TTC549 (cell line): ENCODE measurements at regions not wholly inside any gene's neighbourhood (a gene's known extent, or its start where the extent isn't known, plus 50 kb on each side); places are given as distances from the start of the nearest gene placed in this dataset.

Experiments used
- FAIRE-seq: peaks from 2 replicates; lab custom pipeline; 2012; peaks lifted over from hg19 to GRCh38; lab: Jason Lieb, UNC

- no peak for FAIRE-seq
Observed at GRCh38 chr15:98202256-98202655, 241.8 kb downstream of the ARRDC4 start.

DNA sequence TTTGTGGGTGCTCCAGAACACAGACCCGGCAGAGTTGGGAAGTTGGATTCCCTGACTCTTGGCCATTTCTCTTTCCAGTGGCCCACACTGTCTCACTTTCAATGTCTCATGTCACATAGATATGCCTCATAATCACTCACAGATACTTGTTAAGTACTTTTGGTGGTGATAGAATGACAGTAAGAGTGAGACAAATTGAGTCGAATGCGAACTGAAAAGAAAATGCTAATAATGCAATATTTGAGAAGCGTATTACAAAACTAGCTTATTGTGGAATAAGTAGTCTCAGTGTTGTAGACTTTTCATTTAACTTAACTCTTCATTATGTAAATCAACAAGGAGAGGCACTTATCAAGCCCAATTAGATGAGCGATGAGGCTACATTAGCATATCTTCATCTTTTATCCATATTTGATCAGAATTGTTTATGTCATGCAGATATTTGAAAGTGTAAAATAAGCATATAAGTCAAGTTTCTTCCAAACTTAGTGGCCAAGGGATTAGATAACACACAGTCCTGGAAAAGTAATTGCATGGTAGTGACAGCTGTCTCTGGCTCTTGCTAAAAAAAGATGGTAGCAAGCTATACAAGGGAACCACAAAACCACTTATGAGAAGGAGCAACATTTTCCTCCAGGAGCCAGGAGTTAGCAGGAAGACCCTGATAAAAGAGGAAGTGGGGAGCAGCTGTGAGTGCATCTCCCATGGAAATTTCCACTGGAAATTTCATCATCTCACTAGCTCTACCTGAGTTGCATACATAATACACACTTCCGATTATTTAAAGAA is 243.6 kb downstream of the ARRDC4 start:
- no peak for FAIRE-seq

GRCh38 chr15:98207928-98208327 is 247.4 kb downstream of the ARRDC4 start:
- FAIRE-seq: no peak

DNA sequence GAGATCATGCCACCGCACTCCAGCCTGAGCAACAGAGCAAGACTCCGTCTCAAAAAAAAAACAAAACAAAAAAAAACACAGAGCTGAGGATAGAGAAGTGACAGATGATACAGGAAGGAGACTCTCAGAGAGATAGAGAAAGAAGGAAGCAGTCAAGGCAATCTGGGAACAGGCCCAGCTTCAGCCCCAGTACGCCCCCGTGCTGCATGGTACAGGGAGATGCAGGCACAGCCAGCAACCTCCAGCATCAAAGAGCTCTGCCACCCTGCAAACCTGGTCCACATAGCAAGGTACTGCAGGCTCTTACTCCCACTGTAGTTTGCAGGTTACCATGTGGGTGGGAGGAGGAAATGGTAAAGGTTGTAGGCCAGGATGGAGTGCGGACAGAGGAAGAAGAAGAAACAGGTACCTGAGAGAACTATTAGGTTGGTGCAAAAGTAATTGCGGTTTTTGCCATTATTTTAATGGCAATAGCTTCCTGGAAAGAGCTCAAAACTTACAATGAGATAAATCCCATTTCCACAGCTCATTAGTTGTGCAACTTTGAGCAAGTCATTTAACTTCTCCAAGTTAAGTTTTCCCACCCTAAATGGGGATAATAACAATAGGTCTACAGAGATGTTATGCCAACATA is 253.0 kb downstream of the ARRDC4 start:
- FAIRE-seq: no peak

DNA sequence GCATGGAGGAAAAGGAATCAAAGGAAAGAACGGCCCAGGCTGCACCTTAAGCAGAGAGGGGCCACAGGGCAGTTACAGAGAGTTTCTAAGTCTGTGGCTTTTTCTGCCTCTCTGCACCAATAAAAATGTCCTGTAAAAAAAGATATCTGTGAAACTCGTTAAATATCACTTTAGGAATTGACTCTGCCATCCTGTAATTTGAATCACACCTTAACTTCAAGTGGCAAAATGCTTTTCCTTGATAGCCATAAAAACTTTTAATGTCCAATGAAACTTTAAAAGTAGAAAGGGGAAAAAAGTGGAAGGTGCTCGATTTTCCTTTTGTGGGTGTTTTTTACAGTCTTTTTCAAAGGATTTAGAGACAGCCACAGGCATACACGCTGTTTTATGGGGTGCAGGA is 255.7 kb downstream of the ARRDC4 start:
- no peak for FAIRE-seq

DNA sequence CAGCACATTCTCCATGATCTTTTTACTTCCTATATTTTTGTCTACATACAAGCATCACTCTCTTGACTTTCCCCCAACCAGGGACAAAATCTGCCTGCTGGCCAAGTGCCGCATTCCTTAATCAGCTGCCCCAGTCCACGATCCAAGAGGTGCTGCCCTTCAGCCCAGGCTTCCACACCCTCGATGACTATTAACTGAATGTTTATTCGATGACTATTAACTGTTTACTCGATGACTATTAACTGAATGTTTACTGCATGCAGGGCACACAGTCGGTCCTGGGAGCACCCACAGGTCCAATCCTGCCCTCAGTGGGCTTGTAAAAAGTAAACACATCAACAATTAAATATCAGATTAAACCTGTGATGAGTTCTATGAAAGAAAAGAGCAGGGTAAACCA is 256.9 kb downstream of the ARRDC4 start:
- FAIRE-seq: no peak

DNA sequence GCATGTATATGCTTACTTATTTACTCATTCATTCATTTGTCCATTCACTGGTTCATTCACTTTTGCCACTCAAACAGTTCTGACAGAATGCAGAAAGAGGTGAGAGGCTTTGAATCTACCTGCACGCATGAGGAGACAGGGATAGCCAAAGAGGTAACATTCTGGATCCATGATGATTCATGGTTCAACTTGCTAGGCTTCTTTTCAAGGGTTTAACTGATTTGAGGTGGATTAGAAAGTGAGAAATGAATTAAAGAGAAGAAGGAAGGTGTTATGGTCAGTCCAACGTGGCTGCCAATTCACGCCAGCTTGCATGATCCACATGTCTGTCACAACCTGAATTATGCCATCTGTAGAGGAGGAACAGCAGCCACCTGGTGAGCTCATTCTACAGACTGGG is 260.6 kb downstream of the ARRDC4 start:
- no peak for FAIRE-seq

- FAIRE-seq: no peak
Observed at GRCh38 chr15:98221577-98221976, 261.1 kb downstream of the ARRDC4 start.

- FAIRE-seq: no peak
Observed at GRCh38 chr15:98226149-98226548, 265.6 kb downstream of the ARRDC4 start.

- no peak for FAIRE-seq
Observed at GRCh38 chr15:98226578-98226977, 266.1 kb downstream of the ARRDC4 start.

DNA sequence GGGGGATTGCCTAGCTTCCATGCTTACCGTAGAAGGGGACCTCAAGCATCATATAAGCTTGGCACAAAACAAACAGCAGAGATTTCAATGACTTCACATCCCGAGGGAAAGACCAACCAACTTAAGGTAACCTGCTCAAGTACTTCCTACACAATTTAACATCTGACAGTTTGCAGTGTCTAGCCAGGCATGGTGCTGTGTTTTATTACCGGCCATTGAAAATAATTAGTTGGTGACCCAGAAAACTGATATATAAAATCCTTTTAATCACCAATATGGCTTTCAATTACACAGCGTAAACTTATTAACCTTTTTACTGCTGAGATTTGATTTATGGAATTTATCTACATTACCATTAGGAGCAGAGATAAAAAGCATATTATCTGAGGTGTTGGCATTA is 268.3 kb downstream of the ARRDC4 start:
- FAIRE-seq: no peak

DNA sequence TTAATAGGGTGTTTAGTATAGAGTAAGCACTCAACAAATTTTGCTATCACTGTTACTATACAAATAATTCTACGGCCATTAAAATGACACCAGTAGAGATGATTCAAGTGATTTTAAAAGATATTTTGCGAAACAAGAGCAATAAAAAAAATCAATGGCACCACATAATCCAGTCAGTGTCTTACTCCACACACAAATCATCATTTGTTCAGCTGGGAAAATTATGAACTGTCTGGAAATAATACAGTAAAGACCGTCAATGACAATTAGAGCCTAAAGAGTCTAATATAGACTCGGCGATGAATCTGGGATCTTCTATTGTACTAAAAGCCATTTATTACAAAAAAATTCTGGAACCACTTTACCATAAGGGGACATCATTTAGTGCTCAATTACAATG is 270.5 kb downstream of the ARRDC4 start:
- no peak for FAIRE-seq

GRCh38 chr15:98231696-98232440 is 271.4 kb downstream of the ARRDC4 start:
- no peak for FAIRE-seq

DNA sequence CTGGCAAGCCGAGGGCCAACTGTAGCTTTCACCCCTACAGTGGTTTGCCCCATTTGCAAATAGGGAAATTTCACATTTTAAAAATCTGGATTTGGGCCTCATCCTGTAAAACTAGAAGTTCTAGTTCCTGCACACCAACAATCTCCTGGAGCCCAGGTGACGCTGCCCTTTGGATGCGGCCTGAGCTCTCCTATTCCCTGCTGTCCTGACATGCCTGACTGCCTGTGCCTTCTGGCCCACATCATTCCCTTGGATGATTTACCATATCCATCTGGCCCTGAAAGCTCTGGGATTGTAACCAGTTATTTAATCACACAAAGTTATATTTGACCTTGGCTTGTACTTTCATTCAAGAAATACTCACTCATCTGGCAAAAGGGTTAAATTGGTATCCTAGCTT is 272.3 kb downstream of the ARRDC4 start:
- no peak for FAIRE-seq

- FAIRE-seq: no peak
Observed at GRCh38 chr15:98233873-98234272, 273.4 kb downstream of the ARRDC4 start.

GRCh38 chr15:98240303-98240702 is 279.8 kb downstream of the ARRDC4 start:
- no peak for FAIRE-seq

GRCh38 chr15:98241032-98241554 is 280.6 kb downstream of the ARRDC4 start:
- FAIRE-seq: no peak

DNA sequence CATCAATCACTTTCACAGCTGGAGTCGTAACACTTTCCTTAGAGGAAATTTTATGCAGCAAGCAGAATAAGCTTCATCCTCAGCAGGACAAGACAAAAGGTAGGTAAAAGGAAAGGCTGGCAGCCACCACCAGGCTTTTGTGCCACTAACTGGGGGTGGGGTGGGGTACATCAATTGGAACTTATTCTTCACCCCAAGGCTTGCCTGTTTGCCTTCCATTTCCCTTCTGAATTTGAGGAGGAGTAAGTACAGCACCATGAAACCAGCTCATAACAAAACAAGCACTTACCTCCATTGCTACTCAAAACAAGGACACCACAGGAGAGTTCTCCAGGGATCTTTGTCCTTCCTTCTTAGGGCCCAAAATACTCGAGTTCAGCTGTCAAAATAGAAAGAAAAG is 296.8 kb downstream of the ARRDC4 start:
- no peak for FAIRE-seq

- FAIRE-seq: no peak
Observed at GRCh38 chr15:98263787-98264186, 303.3 kb downstream of the ARRDC4 start.

DNA sequence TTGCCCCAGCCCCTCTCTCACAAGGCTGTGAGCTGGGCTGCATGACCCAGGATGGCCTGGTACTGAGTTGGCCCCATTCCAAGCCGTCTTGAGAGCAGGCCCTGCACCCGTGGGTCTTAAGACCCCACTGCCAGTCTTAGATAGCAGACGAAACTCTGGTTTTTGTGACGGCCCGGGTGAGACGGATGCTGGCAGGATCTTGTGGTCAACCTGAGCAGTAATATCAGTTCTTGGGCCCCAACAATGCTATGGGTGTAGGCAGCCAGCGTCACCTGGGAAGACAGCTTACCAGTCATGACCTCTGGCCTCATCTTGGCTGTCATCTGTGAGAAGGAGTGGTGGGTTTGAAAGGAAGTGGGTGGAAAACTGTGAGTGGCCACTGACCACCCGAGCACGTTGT is 305.8 kb downstream of the ARRDC4 start:
- no peak for FAIRE-seq

DNA sequence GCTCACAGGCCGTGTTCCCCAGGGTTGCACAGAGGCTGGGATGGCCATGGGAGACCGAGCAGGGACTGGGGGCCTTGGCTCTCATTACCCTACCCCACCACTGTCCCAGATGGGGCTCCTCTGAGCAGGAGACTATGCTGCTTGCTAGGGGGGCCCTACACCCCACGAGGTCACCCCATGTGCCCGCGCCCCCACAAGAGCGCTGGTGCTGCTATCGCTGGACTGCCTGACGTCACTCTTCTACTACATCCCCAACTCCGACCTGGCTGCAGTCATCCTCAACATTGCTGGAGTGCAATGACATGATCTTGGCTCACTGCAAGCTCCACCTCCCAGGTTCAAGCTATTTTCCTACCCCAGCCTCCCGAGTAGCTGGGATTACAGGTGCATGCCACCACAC is 307.7 kb downstream of the ARRDC4 start:
- no peak for FAIRE-seq

DNA sequence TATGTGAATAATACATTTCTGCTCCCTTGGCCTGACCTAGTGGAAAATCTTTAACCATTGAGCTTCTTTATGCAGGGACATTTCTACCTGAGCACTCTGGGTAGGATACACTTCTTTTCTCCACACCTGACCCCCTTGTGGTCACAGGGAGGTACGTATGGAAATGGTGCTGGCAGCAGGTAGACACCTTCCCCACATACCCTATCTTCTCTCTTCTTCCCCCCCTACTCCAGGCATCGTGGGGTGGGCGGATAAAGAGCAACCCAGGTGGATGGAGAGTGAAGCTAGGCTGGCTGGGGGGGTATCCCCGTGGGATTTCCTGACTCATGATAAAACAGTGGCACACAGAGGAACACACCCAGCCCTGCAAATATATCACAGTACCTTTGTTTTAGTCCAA is 312.1 kb downstream of the ARRDC4 start:
- FAIRE-seq: no peak

DNA sequence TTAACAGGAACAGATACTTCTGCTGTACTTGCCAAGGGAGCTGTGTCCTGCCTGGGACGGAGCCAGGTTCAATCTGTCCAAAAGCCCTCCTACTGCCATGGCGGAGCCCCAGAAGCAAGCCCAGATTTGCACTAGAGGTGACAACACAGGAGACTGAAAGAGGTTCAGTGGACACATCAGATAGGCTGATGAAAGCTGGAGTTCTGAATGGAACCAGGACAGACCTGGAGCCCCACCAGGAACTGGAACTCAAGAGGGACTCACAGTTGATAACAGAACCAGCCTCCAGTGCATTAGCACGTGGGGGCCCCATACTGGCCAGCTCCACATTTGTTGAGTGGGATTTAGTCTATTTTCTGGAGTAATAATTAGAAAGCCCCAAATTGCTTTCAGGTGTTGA is 315.5 kb downstream of the ARRDC4 start:
- FAIRE-seq: no peak
